GM11168 (cell line): ENCODE measurements at regions not wholly inside any gene's neighbourhood (a gene's known extent, or its start where the extent isn't known, plus 50 kb on each side); places are given as distances from the start of the nearest gene placed in this dataset.

Experiments
- in situ Hi-C: fragments of 300-500 bp; cut with MboI; formaldehyde crosslinking; loops from one replicate; pipeline ENCODE4 v1.12.0; 2022; ENCODE audit warnings: low sequenced_read_pairs; ENCODE audit not compliant: unreplicated experiment

GRCh38 chr12:20262119-20262518 is 106.2 kb upstream of the PDE3A start:
- in situ Hi-C loops = no loop called here

GRCh38 chr12:20264026-20264425 is 104.3 kb upstream of the PDE3A start:
- in situ Hi-C loops = no loop called here

- in situ Hi-C loops = no loop called here
Measured at GRCh38 chr12:20264608-20265114, 103.7 kb upstream of the PDE3A start.

- in situ Hi-C loops = no loop called here
Measured at GRCh38 chr12:20268121-20268732, 100.1 kb upstream of the PDE3A start.

GRCh38 chr12:20268771-20269170 is 99.6 kb upstream of the PDE3A start:
- in situ Hi-C loops = no loop called here

- in situ Hi-C loops = no loop called here
Measured at GRCh38 chr12:20269337-20270067, 98.8 kb upstream of the PDE3A start.

GRCh38 chr12:20270557-20270956 is 97.8 kb upstream of the PDE3A start:
- in situ Hi-C loops = no loop called here

- in situ Hi-C loops = no loop called here
Measured at GRCh38 chr12:20272161-20272560, 96.2 kb upstream of the PDE3A start.

- in situ Hi-C loops = no loop called here
Measured at GRCh38 chr12:20272801-20273200, 95.5 kb upstream of the PDE3A start.

GRCh38 chr12:20274008-20274407 is 94.3 kb upstream of the PDE3A start:
- in situ Hi-C loops = no loop called here

- in situ Hi-C loops = no loop called here
Measured at GRCh38 chr12:20278276-20278675, 90.1 kb upstream of the PDE3A start.

GRCh38 chr12:20280515-20280914 is 87.8 kb upstream of the PDE3A start:
- in situ Hi-C loops = no loop called here

- in situ Hi-C loops = no loop called here
Measured at GRCh38 chr12:20282401-20282800, 85.9 kb upstream of the PDE3A start.

- in situ Hi-C loops = no loop called here
Measured at GRCh38 chr12:20283482-20283881, 84.9 kb upstream of the PDE3A start.

GRCh38 chr12:20289520-20289919 is 78.8 kb upstream of the PDE3A start:
- in situ Hi-C loops = no loop called here

- in situ Hi-C loops = no loop called here
Measured at GRCh38 chr12:20300457-20300856, 67.9 kb upstream of the PDE3A start.

GRCh38 chr12:20305470-20305869 is 62.9 kb upstream of the PDE3A start:
- in situ Hi-C loops = no loop called here

GRCh38 chr12:20309504-20310148 is 58.7 kb upstream of the PDE3A start:
- in situ Hi-C loops = no loop called here

GRCh38 chr12:20314328-20314727 is 54.0 kb upstream of the PDE3A start:
- in situ Hi-C loops = no loop called here

- in situ Hi-C loops = no loop called here
Measured at GRCh38 chr12:20317554-20317953, 50.8 kb upstream of the PDE3A start.
